ENCODE measurements at regions not wholly inside any gene's neighbourhood (a gene's known extent, or its start where the extent isn't known, plus 50 kb on each side); places are given as distances from the start of the nearest gene placed in this dataset.

GRCh38 chr3:144058713-144059112, 87.1 kb downstream of the DIPK2A start:
- TF ChIP-seq POLR2A (IDR thresholded peaks at IDR 0.05; ENCODE audit: low read depth, low read length) (no peak), POLR2AphosphoS5 (IDR thresholded peaks at IDR 0.05; ENCODE audit: low read depth, low read length) (no peak)
